CD4-positive, CD25-positive, alpha-beta regulatory T cell (primary cell): ENCODE measurements at regions not wholly inside any gene's neighbourhood (a gene's known extent, or its start where the extent isn't known, plus 50 kb on each side); places are given as distances from the start of the nearest gene placed in this dataset.

Experiments
- ATAC-seq, 2 donors: fragments of 150-1000 bp; cut with Tn5 transposase; one replicate each; pipeline ENCODE4 v1.10.0; 2021; ENCODE audit warnings: low read depth in 2 of 2, moderate number of reproducible peaks in 2 of 2, moderate library complexity in 1 of 2
- DNase-seq, 3 donors: peaks; one replicate each; pipeline versions ENCODE4 v3.0.0 to v3.0.0-alpha.2; 2012 to 2022; ENCODE audit warnings: mixed read lengths in 1 of 3
- H3K27ac ChIP-seq: one replicate; pipeline ENCODE4 v1.7.0; 2013; ENCODE audit warnings: mild to moderate bottlenecking, low read length; ENCODE audit not compliant: insufficient read depth, poor library complexity, severe bottlenecking
- H3K27me3 ChIP-seq: one replicate; pipeline ENCODE4 v1.7.0; 2013; ENCODE audit warnings: low read length; ENCODE audit not compliant: control insufficient read depth, insufficient read depth
- H3K36me3 ChIP-seq: one replicate; pipeline ENCODE4 v1.7.0; 2013; ENCODE audit warnings: mild to moderate bottlenecking, low read length, moderate library complexity; ENCODE audit not compliant: control insufficient read depth, insufficient read depth
- H3K4me1 ChIP-seq: 2 replicates; pipeline ENCODE4 v1.7.0; 2013; ENCODE audit warnings: mild to moderate bottlenecking, low read length; ENCODE audit not compliant: insufficient read depth, control insufficient read depth, poor library complexity, severe bottlenecking
- H3K4me3 ChIP-seq: one replicate; pipeline ENCODE4 v1.7.0; 2013; ENCODE audit warnings: low read depth, mild to moderate bottlenecking, low read length, moderate library complexity
- H3K9me3 ChIP-seq, 2 experiments: 1 replicate in 1 of 2; 2 replicates in 1 of 2; pipeline ENCODE4 v1.7.0; 2013; ENCODE audit warnings: low read length in 2 of 2, mild to moderate bottlenecking in 1 of 2, moderate library complexity in 1 of 2; ENCODE audit not compliant: control insufficient read depth in 2 of 2
- H3K27ac Mint-ChIP-seq, 3 donors: one replicate each; pipeline ENCODE4 v1.8.0; 2020 to 2022; ENCODE audit warnings: mild to moderate bottlenecking in 3 of 3, mixed read lengths in 3 of 3, moderate library complexity in 2 of 3
- H3K27me3 Mint-ChIP-seq: one replicate; pipeline ENCODE4 v1.8.0; 2022; ENCODE audit warnings: mild to moderate bottlenecking, mixed read lengths
- H3K36me3 Mint-ChIP-seq: one replicate; pipeline ENCODE4 v1.8.0; 2020; ENCODE audit warnings: mixed read lengths
- H3K4me1 Mint-ChIP-seq, 4 donors: one replicate each; pipeline ENCODE4 v1.8.0; 2020 to 2022; ENCODE audit warnings: mixed read lengths in 4 of 4, mild to moderate bottlenecking in 1 of 4
- H3K4me3 Mint-ChIP-seq, 4 donors: one replicate each; pipeline ENCODE4 v1.8.0; 2020 to 2022; ENCODE audit warnings: mild to moderate bottlenecking in 4 of 4, mixed read lengths in 4 of 4, moderate library complexity in 3 of 4
- H3K9me3 Mint-ChIP-seq, 7 donors: one replicate each; pipeline ENCODE4 v1.8.0; 2020 to 2022; ENCODE audit warnings: mixed read lengths in 7 of 7, mild to moderate bottlenecking in 3 of 7, moderate library complexity in 2 of 7

- Histone ChIP-seq H3K4me3 (no peak overlapping the region), H3K27me3 (no peaks in the 10 kb centered on the region), H3K36me3 (no peaks in the 10 kb centered on the region), H3K27ac (no peak overlapping the region), H3K4me1 (no peaks in the 10 kb centered on the region), H3K9me3 (no peaks in the 10 kb centered on the region)
- H3K36me3 Mint-ChIP-seq = no peaks in the 10 kb centered on the region
- H3K4me1 Mint-ChIP-seq = no peaks in the 10 kb centered on the region
- H3K9me3 Mint-ChIP-seq = no peaks in the 10 kb centered on the region
- H3K27me3 Mint-ChIP-seq = peaks cover 4% of the 10 kb centered on the region
- ATAC-seq = no peak
- DNase-seq = no peak
- no peak overlapping the region for H3K4me3 Mint-ChIP-seq
- no peak overlapping the region for H3K27ac Mint-ChIP-seq
Measured at GRCh38 chr10:130954326-130954905, 357.1 kb downstream of the TCERG1L start.

- no peak overlapping the region for H3K27ac ChIP-seq
- no peaks in the 10 kb centered on the region for H3K36me3 ChIP-seq
- no peaks in the 10 kb centered on the region for H3K27me3 Mint-ChIP-seq
- peaks cover 0 to 3% (median 0%) of the 10 kb centered on the region in 7 donors for H3K9me3 Mint-ChIP-seq
- no peaks in the 10 kb centered on the region for H3K9me3 ChIP-seq
- no peak for DNase-seq
- no peak overlapping the region for H3K4me3 Mint-ChIP-seq
- H3K4me1 ChIP-seq = no peaks in the 10 kb centered on the region
- no peak overlapping the region for H3K27ac Mint-ChIP-seq
- H3K36me3 Mint-ChIP-seq = no peaks in the 10 kb centered on the region
- no peaks in the 10 kb centered on the region for H3K27me3 ChIP-seq
- H3K4me3 ChIP-seq = no peak overlapping the region
- no peak for ATAC-seq
- H3K4me1 Mint-ChIP-seq = no peaks in the 10 kb centered on the region
Measured at GRCh38 chr10:130956251-130956650, 355.3 kb downstream of the TCERG1L start.

GRCh38 chr10:130957423-130957822 is 354.1 kb downstream of the TCERG1L start:
- H3K27me3 Mint-ChIP-seq = no peaks in the 10 kb centered on the region
- DNase-seq = no peak
- H3K9me3 ChIP-seq = no peaks in the 10 kb centered on the region
- H3K36me3 ChIP-seq = no peaks in the 10 kb centered on the region
- H3K27me3 ChIP-seq = no peaks in the 10 kb centered on the region
- H3K36me3 Mint-ChIP-seq = no peaks in the 10 kb centered on the region
- no peak overlapping the region for H3K27ac Mint-ChIP-seq
- no peak overlapping the region for H3K4me3 Mint-ChIP-seq
- no peak overlapping the region for H3K27ac ChIP-seq
- no peaks in the 10 kb centered on the region for H3K4me1 ChIP-seq
- H3K4me1 Mint-ChIP-seq = no peaks in the 10 kb centered on the region
- no peak overlapping the region for H3K4me3 ChIP-seq
- no peak for ATAC-seq
- peaks cover 0 to 5% (median 0%) of the 10 kb centered on the region in 7 donors for H3K9me3 Mint-ChIP-seq

- H3K27me3 Mint-ChIP-seq = no peaks in the 10 kb centered on the region
- Histone ChIP-seq H3K27me3 (no peaks in the 10 kb centered on the region), H3K4me3 (no peak overlapping the region), H3K4me1 (no peaks in the 10 kb centered on the region), H3K36me3 (no peaks in the 10 kb centered on the region), H3K9me3 (no peaks in the 10 kb centered on the region), H3K27ac (no peak overlapping the region)
- H3K9me3 Mint-ChIP-seq = peaks cover 0 to 6% (median 0%) of the 10 kb centered on the region in 7 donors
- no peak for DNase-seq
- H3K27ac Mint-ChIP-seq = no peak overlapping the region
- no peaks in the 10 kb centered on the region for H3K4me1 Mint-ChIP-seq
- no peaks in the 10 kb centered on the region for H3K36me3 Mint-ChIP-seq
- ATAC-seq = no peak
- no peak overlapping the region for H3K4me3 Mint-ChIP-seq
Measured at GRCh38 chr10:130958003-130958402, 353.5 kb downstream of the TCERG1L start.

GRCh38 chr10:130958981-130959751 is 352.4 kb downstream of the TCERG1L start:
- no peak for DNase-seq

GRCh38 chr10:130959752-130960195 is 351.7 kb downstream of the TCERG1L start:
- no peak for DNase-seq
- Mint-ChIP-seq H3K9me3 (peaks cover 0 to 6% (median 0%) of the 10 kb centered on the region in 7 donors), H3K4me1 (no peaks in the 10 kb centered on the region), H3K36me3 (no peaks in the 10 kb centered on the region), H3K27ac (no peak overlapping the region), H3K4me3 (no peak overlapping the region), H3K27me3 (no peaks in the 10 kb centered on the region)
- H3K27ac ChIP-seq = no peak overlapping the region
- H3K36me3 ChIP-seq = no peaks in the 10 kb centered on the region
- no peaks in the 10 kb centered on the region for H3K9me3 ChIP-seq
- H3K4me3 ChIP-seq = no peak overlapping the region
- no peaks in the 10 kb centered on the region for H3K4me1 ChIP-seq
- H3K27me3 ChIP-seq = no peaks in the 10 kb centered on the region
- ATAC-seq = no peak

More at GRCh38 chr10:130958981-130959751, 352.4 kb downstream of the TCERG1L start:
- Histone ChIP-seq H3K36me3 (no peaks in the 10 kb centered on the region), H3K9me3 (no peaks in the 10 kb centered on the region), H3K27ac (no peak overlapping the region), H3K27me3 (no peaks in the 10 kb centered on the region), H3K4me3 (no peak overlapping the region), H3K4me1 (no peaks in the 10 kb centered on the region)
- H3K4me1 Mint-ChIP-seq = no peaks in the 10 kb centered on the region
- no peak for ATAC-seq
- no peaks in the 10 kb centered on the region for H3K27me3 Mint-ChIP-seq
- peaks cover 0 to 6% (median 0%) of the 10 kb centered on the region in 7 donors for H3K9me3 Mint-ChIP-seq
- H3K27ac Mint-ChIP-seq = peak overlapping the region in 1 of 3 donors; percentile 17
- H3K36me3 Mint-ChIP-seq = no peaks in the 10 kb centered on the region
- no peak overlapping the region for H3K4me3 Mint-ChIP-seq

- Mint-ChIP-seq H3K4me1 (no peaks in the 10 kb centered on the region), H3K27ac (no peak overlapping the region), H3K36me3 (no peaks in the 10 kb centered on the region), H3K9me3 (peaks cover 0 to 6% (median 0%) of the 10 kb centered on the region in 7 donors), H3K27me3 (no peaks in the 10 kb centered on the region), H3K4me3 (no peak overlapping the region)
- H3K36me3 ChIP-seq = no peaks in the 10 kb centered on the region
- no peaks in the 10 kb centered on the region for H3K4me1 ChIP-seq
- no peak overlapping the region for H3K27ac ChIP-seq
- DNase-seq = no peak
- H3K4me3 ChIP-seq = no peak overlapping the region
- ATAC-seq = no peak
- no peaks in the 10 kb centered on the region for H3K9me3 ChIP-seq
- no peaks in the 10 kb centered on the region for H3K27me3 ChIP-seq
Measured at GRCh38 chr10:130960531-130960930, 351.0 kb downstream of the TCERG1L start.
